Adrenal gland (tissue), 9 donors: ENCODE measurements at regions not wholly inside any gene's neighbourhood (a gene's known extent, or its start where the extent isn't known, plus 50 kb on each side); places are given as distances from the start of the nearest gene placed in this dataset.

Source experiments
- DNase-seq, 7 donors: peaks; one replicate each; pipeline ENCODE4 v3.0.0-alpha.2; 2019 to 2020
- H3K27ac ChIP-seq, 5 donors: fragments of 200-600 bp; sonication (generic) in 4 of 5; 1 replicate in 3 of 5; 2 replicates in 2 of 5; pipeline versions ENCODE4 v1.5.1 to v1.8.0; 2016 to 2020; ENCODE audit warnings: mild to moderate bottlenecking in 1 of 5
- H3K27me3 ChIP-seq: fragments of 200-600 bp; 2 replicates; pipeline ENCODE4 v1.8.0; 2021
- H3K36me3 ChIP-seq, 2 donors: fragments of 200-600 bp; replicated peaks in 1 of 2; 1 replicate in 1 of 2; 2 replicates in 1 of 2; pipeline versions ENCODE4 v1.5.1 to v1.8.0; 2018 to 2022
- H3K4me1 ChIP-seq, 2 donors: fragments of 200-600 bp; replicated peaks in 1 of 2; 1 replicate in 1 of 2; 2 replicates in 1 of 2; pipeline versions ENCODE4 v1.5.1 to v1.8.0; 2018 to 2021
- H3K4me3 ChIP-seq, 4 donors: fragments of 200-600 bp; sonication (generic) in 3 of 4; one replicate each; pipeline ENCODE4 v1.5.1; 2016 to 2018
- H3K9me3 ChIP-seq, 3 donors: fragments of 200-600 bp; sonication (generic) in 1 of 3; replicated peaks in 1 of 3; 1 replicate in 2 of 3; 2 replicates in 1 of 3; pipeline versions ENCODE4 v1.5.1 to v1.8.0; 2016 to 2021
- CTCF ChIP-seq, 6 experiments: fragments of 450-650 bp in 4 of 6; fragments of 200-600 bp in 2 of 6; sonication (generic) in 1 of 6; IDR thresholded peaks; 1 replicate in 5 of 6; 2 replicates in 1 of 6; pipeline versions ENCODE4 v1.5.1 to v1.8.0; 2016 to 2021; ENCODE audit warnings: antibody characterized with exemption in 6 of 6, mild to moderate bottlenecking in 2 of 6, moderate library complexity in 1 of 6
- POLR2A ChIP-seq, 2 donors: fragments of 450-650 bp; IDR thresholded peaks; one replicate each; pipeline ENCODE4 v1.6.1; 2017; ENCODE audit warnings: antibody characterized with exemption in 2 of 2, mild to moderate bottlenecking in 2 of 2, moderate library complexity in 1 of 2
- WGBS, 4 donors: extraction: QIAGEN DNeasy Blood & Tissue Kit in 2 of 4; methylation state at CpG; one replicate each; pipeline versions ENCODE4 v1.1.5 to v1.1.7; 2013 to 2017; 5-methylcytosine and 5-hydroxymethylcytosine counted together
- intact Hi-C, 2 donors: fragments of 100-400 bp; cut with DNase I; formaldehyde crosslinking; loops; one replicate each; pipeline versions ENCODE4 v1.14.1 to v1.15.0; 2022 to 2023
- donor health status: healthy with polysubstance abuse.
- donor health status: Bipolar disorder and iron deficiency.
- donor health status: DM: yes; HTN: yes; CAD: no.
- donor health status: DM: no; HTN: no; CAD: no.
- donor health status: DM: no; HTN: no; CAD: no.

- TF ChIP-seq POLR2A (IDR thresholded peaks at IDR 0.05) (no peak), CTCF (IDR thresholded peaks at IDR 0.05) (no peak)
- WGBS, 4 donors, result 63 to 72% (median 66%) methylated on average over 3 to 4 of the region's 4 CpGs
- no peaks in the 10 kb centered on the region for H3K9me3 ChIP-seq
- no peaks in the 10 kb centered on the region for H3K36me3 ChIP-seq
- H3K4me3 ChIP-seq, result no peak overlapping the region
- peak overlapping the region in 3 of 5 donors; percentile 31 to 99 (median 45) for H3K27ac ChIP-seq
- no peaks in the 10 kb centered on the region for H3K27me3 ChIP-seq
- intact Hi-C loops, result no loop called here
- peaks cover 88 to 98% of the 10 kb centered on the region in 2 donors for H3K4me1 ChIP-seq
- no peak for DNase-seq
These were observed 240.5 kb downstream of the SEC14L1 start for GRCh38 chr17:77381185-77381700.

GRCh38 chr17:77381731-77382130, 241.0 kb downstream of the SEC14L1 start:
- 80 to 96% (median 91%) methylated on average over 6 to 8 of the region's 8 CpGs for WGBS, 4 donors
- no peak for DNase-seq
- H3K4me1 ChIP-seq, result peaks cover 87 to 98% of the 10 kb centered on the region in 2 donors
- no peaks in the 10 kb centered on the region for H3K36me3 ChIP-seq
- intact Hi-C loops, result no loop called here
- no peaks in the 10 kb centered on the region for H3K9me3 ChIP-seq
- TF ChIP-seq CTCF (IDR thresholded peaks at IDR 0.05) (no peak), POLR2A (IDR thresholded peaks at IDR 0.05) (no peak)
- no peaks in the 10 kb centered on the region for H3K27me3 ChIP-seq
- peak overlapping the region in 2 of 5 donors; percentile 96 to 99 for H3K27ac ChIP-seq
- H3K4me3 ChIP-seq, result no peak overlapping the region

- peaks cover 88 to 98% of the 10 kb centered on the region in 2 donors for H3K4me1 ChIP-seq
- TF ChIP-seq CTCF (IDR thresholded peaks at IDR 0.05), result no peak
- no peak for TF ChIP-seq POLR2A (IDR thresholded peaks at IDR 0.05)
- intact Hi-C loops, result no loop called here
- no peaks in the 10 kb centered on the region for H3K36me3 ChIP-seq
- no peaks in the 10 kb centered on the region for H3K9me3 ChIP-seq
- H3K27me3 ChIP-seq, result no peaks in the 10 kb centered on the region
- H3K4me3 ChIP-seq, result no peak overlapping the region
- peak overlapping the region in 4 of 5 donors; percentile 41 to 99 (median 86) for H3K27ac ChIP-seq
- WGBS, 4 donors, result 54 to 63% (median 62%) methylated on average over 10 to 13 of the region's 13 CpGs
- no peak for DNase-seq
These were observed 241.7 kb downstream of the SEC14L1 start for GRCh38 chr17:77382356-77382911.

- Histone ChIP-seq H3K4me1 (peaks cover 87 to 98% of the 10 kb centered on the region in 2 donors), H3K36me3 (no peaks in the 10 kb centered on the region), H3K27ac (peak overlapping the region; percentile 50 to 99 (median 77)), H3K27me3 (no peaks in the 10 kb centered on the region), H3K9me3 (no peaks in the 10 kb centered on the region), H3K4me3 (no peak overlapping the region)
- TF ChIP-seq POLR2A (IDR thresholded peaks at IDR 0.05) (no peak), CTCF (IDR thresholded peaks at IDR 0.05) (no peak)
- 61 to 66% (median 64%) methylated on average over 5 to 8 of the region's 8 CpGs for WGBS, 4 donors
- peak in 2 of 7 donors; percentile 42 to 67 for DNase-seq
- intact Hi-C loops, result no loop called here
These were observed 242.3 kb downstream of the SEC14L1 start for GRCh38 chr17:77382966-77383612.
